ENCODE measurements at regions not wholly inside any gene's neighbourhood (a gene's known extent, or its start where the extent isn't known, plus 50 kb on each side); places are given as distances from the start of the nearest gene placed in this dataset.
A peak's percentile ranks its signal among the peaks of the same experiment; 100 is the strongest.
"Not testable (repeated sequence)": the region's sequence is repeated elsewhere in the genome, so short reads cannot be mapped to it uniquely, and the experiment has no call there.

DNA sequence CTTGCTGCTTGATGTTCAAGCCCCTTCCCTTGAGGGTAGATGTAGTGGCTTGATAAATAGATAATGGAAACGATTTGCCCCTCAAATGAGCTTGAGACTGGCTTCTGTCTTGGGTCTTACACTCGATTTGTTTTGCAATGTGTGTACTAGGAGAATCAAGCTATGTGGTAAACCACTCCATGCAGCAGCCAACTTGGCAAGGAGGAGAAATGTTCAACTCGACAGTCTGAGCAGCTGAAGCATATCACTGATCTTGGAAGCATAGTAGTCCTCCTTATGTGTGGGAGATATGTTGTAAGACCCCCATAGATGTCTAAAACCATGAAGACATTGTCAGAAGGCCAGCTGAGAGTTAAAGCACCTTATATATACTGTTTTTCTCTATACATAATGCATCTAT, 125.3 kb downstream of the CCNG2 start:
- no peaks in the 10 kb centered on the region for H3F3A ChIP-seq (ENCODE audit: low read depth)
- TF ChIP-seq, protein P1, sequence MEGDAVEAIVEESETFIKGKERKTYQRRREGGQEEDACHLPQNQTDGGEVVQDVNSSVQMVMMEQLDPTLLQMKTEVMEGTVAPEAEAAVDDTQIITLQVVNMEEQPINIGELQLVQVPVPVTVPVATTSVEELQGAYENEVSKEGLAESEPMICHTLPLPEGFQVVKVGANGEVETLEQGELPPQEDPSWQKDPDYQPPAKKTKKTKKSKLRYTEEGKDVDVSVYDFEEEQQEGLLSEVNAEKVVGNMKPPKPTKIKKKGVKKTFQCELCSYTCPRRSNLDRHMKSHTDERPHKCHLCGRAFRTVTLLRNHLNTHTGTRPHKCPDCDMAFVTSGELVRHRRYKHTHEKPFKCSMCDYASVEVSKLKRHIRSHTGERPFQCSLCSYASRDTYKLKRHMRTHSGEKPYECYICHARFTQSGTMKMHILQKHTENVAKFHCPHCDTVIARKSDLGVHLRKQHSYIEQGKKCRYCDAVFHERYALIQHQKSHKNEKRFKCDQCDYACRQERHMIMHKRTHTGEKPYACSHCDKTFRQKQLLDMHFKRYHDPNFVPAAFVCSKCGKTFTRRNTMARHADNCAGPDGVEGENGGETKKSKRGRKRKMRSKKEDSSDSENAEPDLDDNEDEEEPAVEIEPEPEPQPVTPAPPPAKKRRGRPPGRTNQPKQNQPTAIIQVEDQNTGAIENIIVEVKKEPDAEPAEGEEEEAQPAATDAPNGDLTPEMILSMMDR (IDR thresholded peaks at IDR 0.05) = no peak
- no peak for TF ChIP-seq EZH2phosphoT487 (IDR thresholded peaks at IDR 0.05)
- no peaks in the 10 kb centered on the region for H3K4me1 Mint-ChIP-seq
- no peak overlapping the region for H3K27ac Mint-ChIP-seq
- no peak for DNase-seq (ENCODE audit: low spot score)
- H3K9me3 Mint-ChIP-seq = peaks cover 4% of the 10 kb centered on the region
- H3K27ac ChIP-seq = no peak overlapping the region
- H3K36me3 Mint-ChIP-seq = no peaks in the 10 kb centered on the region
- H3K36me3 ChIP-seq = no peaks in the 10 kb centered on the region
- H2AFZ ChIP-seq (replicated peaks) = no peak overlapping the region
- no peak overlapping the region for H3K4me3 Mint-ChIP-seq
- H3K27me3 Mint-ChIP-seq (ENCODE audit: insufficient read depth, low read depth) = peaks cover 3% of the 10 kb centered on the region
- H3K9ac ChIP-seq = no peak overlapping the region
- no peaks in the 10 kb centered on the region for H3K79me2 ChIP-seq (ENCODE audit: low read depth)
- no peak overlapping the region for H3K4me2 ChIP-seq
- peaks cover 5% of the 10 kb centered on the region for H3K27me3 ChIP-seq
- no peaks in the 10 kb centered on the region for H3K4me1 ChIP-seq
- no peaks in the 10 kb centered on the region for H3K9me3 ChIP-seq (ENCODE audit: low read depth)
- H3K4me3 ChIP-seq = no peak overlapping the region
- H4K20me1 ChIP-seq (ENCODE audit: low read depth) = no peaks in the 10 kb centered on the region

DNA sequence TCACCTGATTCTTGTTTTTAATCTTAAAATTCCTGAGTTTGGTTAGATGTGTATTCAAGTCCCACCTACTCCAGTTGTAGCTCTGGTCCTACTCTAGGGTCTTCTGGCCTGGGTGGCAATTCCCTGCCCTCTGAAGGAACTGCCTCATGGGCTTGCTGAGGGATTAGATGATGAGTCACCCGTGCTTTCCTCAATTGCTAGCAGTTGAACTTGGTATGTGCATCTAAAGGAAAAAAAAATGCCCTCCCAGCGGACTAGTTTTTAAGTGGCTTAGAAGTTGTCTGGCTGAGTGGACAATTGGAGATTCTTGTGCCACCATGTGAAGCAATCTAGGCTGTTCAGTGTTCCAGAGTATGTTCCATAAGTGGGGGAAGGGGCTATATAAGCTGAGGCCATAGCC, 127.0 kb downstream of the CCNG2 start:
- no peaks in the 10 kb centered on the region for H3K79me2 ChIP-seq (ENCODE audit: low read depth)
- peaks cover 4% of the 10 kb centered on the region for H3K9me3 Mint-ChIP-seq
- no peak for TF ChIP-seq EZH2 (IDR thresholded peaks at IDR 0.05)
- TF ChIP-seq, protein P1 (IDR thresholded peaks at IDR 0.05) = no peak
- TF ChIP-seq EZH2phosphoT487 (IDR thresholded peaks at IDR 0.05) = no peak
- no peak overlapping the region for H3K4me3 ChIP-seq
- H3F3A ChIP-seq (ENCODE audit: low read depth) = no peaks in the 10 kb centered on the region
- H3K4me2 ChIP-seq = no peak overlapping the region
- no peaks in the 10 kb centered on the region for H3K4me1 ChIP-seq
- H3K27me3 ChIP-seq = peaks cover 5% of the 10 kb centered on the region
- no peak overlapping the region for H2AFZ ChIP-seq (replicated peaks)
- no peaks in the 10 kb centered on the region for H3K36me3 Mint-ChIP-seq
- H3K9me3 ChIP-seq (ENCODE audit: low read depth) = no peaks in the 10 kb centered on the region
- peaks cover 3% of the 10 kb centered on the region for H3K27me3 Mint-ChIP-seq (ENCODE audit: insufficient read depth, low read depth)
- no peak overlapping the region for H3K27ac ChIP-seq
- H3K36me3 ChIP-seq = no peaks in the 10 kb centered on the region
- DNase-seq (ENCODE audit: low spot score) = no peak
- no peaks in the 10 kb centered on the region for H4K20me1 ChIP-seq (ENCODE audit: low read depth)
- no peak overlapping the region for H3K4me3 Mint-ChIP-seq
- H3K9ac ChIP-seq = no peak overlapping the region
- no peak overlapping the region for H3K27ac Mint-ChIP-seq
- no peaks in the 10 kb centered on the region for H3K4me1 Mint-ChIP-seq

- no peaks in the 10 kb centered on the region for H3K4me1 ChIP-seq
- no peaks in the 10 kb centered on the region for H3K36me3 ChIP-seq
- H3K9ac ChIP-seq = no peak overlapping the region
- no peak overlapping the region for H3K4me3 ChIP-seq
- H3K9me3 ChIP-seq (ENCODE audit: low read depth) = no peaks in the 10 kb centered on the region
- Mint-ChIP-seq H3K27me3 (ENCODE audit: insufficient read depth, low read depth) (peaks cover 5% of the 10 kb centered on the region), H3K9me3 (peaks cover 4% of the 10 kb centered on the region), H3K4me3 (no peak overlapping the region), H3K27ac (no peak overlapping the region), H3K36me3 (no peaks in the 10 kb centered on the region), H3K4me1 (no peaks in the 10 kb centered on the region)
- no peak for DNase-seq (ENCODE audit: low spot score)
- TF ChIP-seq, protein P1 (IDR thresholded peaks at IDR 0.05) = no peak
- TF ChIP-seq EZH2phosphoT487 (IDR thresholded peaks at IDR 0.05) (no peak), EZH2 (IDR thresholded peaks at IDR 0.05) (no peak)
- no peaks in the 10 kb centered on the region for H3F3A ChIP-seq (ENCODE audit: low read depth)
- H3K4me2 ChIP-seq = no peak overlapping the region
- H4K20me1 ChIP-seq (ENCODE audit: low read depth) = no peaks in the 10 kb centered on the region
- no peak overlapping the region for H2AFZ ChIP-seq (replicated peaks)
- no peaks in the 10 kb centered on the region for H3K79me2 ChIP-seq (ENCODE audit: low read depth)
- H3K27me3 ChIP-seq = no peaks in the 10 kb centered on the region
- no peak overlapping the region for H3K27ac ChIP-seq
Observed at GRCh38 chr4:77286906-77287305, 129.9 kb downstream of the CCNG2 start.

DNA sequence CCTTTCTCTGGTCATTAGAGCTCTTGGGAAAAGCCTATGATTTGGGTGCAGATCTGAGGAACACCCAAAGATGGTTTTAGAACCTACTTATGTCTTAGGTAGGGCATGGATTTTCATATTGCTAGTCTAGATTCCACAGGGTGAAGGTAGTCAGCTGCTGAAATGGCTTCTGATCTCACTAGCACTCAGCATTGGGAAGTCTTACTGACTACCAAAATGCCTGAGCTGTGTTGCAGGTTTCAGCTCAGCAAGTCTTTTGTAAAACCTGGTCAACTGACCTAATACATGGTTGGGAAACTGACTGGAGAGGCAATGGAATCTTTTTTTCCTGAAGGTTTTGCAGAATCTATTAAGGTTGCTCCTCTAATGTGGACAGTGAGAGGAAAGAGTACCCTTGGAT, 136.4 kb downstream of the CCNG2 start:
- TF ChIP-seq, protein P1 (IDR thresholded peaks at IDR 0.05) = no peak
- no peak for TF ChIP-seq EZH2phosphoT487 (IDR thresholded peaks at IDR 0.05)
- TF ChIP-seq EZH2 (IDR thresholded peaks at IDR 0.05) = no peak
- no peaks in the 10 kb centered on the region for H3K36me3 ChIP-seq
- H3K4me3 ChIP-seq = no peak overlapping the region
- H3F3A ChIP-seq (ENCODE audit: low read depth) = no peaks in the 10 kb centered on the region
- no peak overlapping the region for H3K27ac ChIP-seq
- H3K9ac ChIP-seq = no peak overlapping the region
- H3K36me3 Mint-ChIP-seq = no peaks in the 10 kb centered on the region
- H3K4me2 ChIP-seq = no peak overlapping the region
- H3K4me1 Mint-ChIP-seq = no peaks in the 10 kb centered on the region
- no peak for DNase-seq (ENCODE audit: low spot score)
- H2AFZ ChIP-seq (replicated peaks) = no peak overlapping the region
- no peak overlapping the region for H3K4me3 Mint-ChIP-seq
- no peaks in the 10 kb centered on the region for H3K27me3 ChIP-seq
- H3K79me2 ChIP-seq (ENCODE audit: low read depth) = no peaks in the 10 kb centered on the region
- no peaks in the 10 kb centered on the region for H3K4me1 ChIP-seq
- H3K9me3 Mint-ChIP-seq = peaks cover 12% of the 10 kb centered on the region
- peaks cover 2% of the 10 kb centered on the region for H3K27me3 Mint-ChIP-seq (ENCODE audit: insufficient read depth, low read depth)
- H3K9me3 ChIP-seq (ENCODE audit: low read depth) = no peaks in the 10 kb centered on the region
- H3K27ac Mint-ChIP-seq = no peak overlapping the region
- H4K20me1 ChIP-seq (ENCODE audit: low read depth) = no peaks in the 10 kb centered on the region

DNA sequence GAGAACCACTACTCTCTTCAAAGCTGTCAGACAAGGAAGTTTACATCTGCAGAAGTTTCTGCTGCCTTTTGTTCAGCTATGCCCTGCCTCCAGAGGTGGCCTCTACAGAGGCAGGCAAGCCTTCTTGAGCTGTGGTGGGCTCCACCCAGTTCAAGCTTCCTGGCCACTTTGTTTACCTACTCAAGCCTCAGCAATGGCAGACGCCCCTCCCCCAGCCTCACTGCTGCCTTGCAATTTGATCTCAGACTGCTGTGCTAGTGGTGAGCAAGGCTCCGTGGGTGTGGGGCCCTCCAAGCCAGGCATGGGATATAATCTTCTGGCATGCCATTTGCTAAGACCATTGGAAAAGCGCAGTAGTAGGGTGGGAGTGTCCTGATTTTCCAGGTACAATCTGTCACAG, 144.0 kb downstream of the CCNG2 start:
- H3K36me3 ChIP-seq; H3K27ac Mint-ChIP-seq; H3K9me3 Mint-ChIP-seq; H3K4me3 Mint-ChIP-seq; H3K36me3 Mint-ChIP-seq; H3K27me3 ChIP-seq; H3K27me3 Mint-ChIP-seq (ENCODE audit: insufficient read depth, low read depth); H3K4me3 ChIP-seq; H3K9me3 ChIP-seq (ENCODE audit: low read depth); H3K27ac ChIP-seq; H3K9ac ChIP-seq; H3F3A ChIP-seq (ENCODE audit: low read depth); H4K20me1 ChIP-seq (ENCODE audit: low read depth); H3K79me2 ChIP-seq (ENCODE audit: low read depth): not testable (repeated sequence)
- H3K4me1 Mint-ChIP-seq = peaks cover 13% of the 10 kb centered on the region
- peak; percentile 13 for DNase-seq (ENCODE audit: low spot score)
- Histone ChIP-seq H3K4me1 (peaks cover 13% of the 10 kb centered on the region), H2AFZ (replicated peaks) (peak overlapping the region; percentile 80), H3K4me2 (peak overlapping the region; percentile 47)
